GM19025 (cell line): ENCODE measurements at regions not wholly inside any gene's neighbourhood (a gene's known extent, or its start where the extent isn't known, plus 50 kb on each side); places are given as distances from the start of the nearest gene placed in this dataset.

Source experiments
- ATAC-seq: cut with Tn5 transposase; IDR thresholded peaks from one replicate; pipeline ENCODE4 v1.9.1; 2021; ENCODE audit warnings: mild to moderate bottlenecking, low read depth, moderate library complexity; ENCODE audit not compliant: unreplicated experiment

DNA sequence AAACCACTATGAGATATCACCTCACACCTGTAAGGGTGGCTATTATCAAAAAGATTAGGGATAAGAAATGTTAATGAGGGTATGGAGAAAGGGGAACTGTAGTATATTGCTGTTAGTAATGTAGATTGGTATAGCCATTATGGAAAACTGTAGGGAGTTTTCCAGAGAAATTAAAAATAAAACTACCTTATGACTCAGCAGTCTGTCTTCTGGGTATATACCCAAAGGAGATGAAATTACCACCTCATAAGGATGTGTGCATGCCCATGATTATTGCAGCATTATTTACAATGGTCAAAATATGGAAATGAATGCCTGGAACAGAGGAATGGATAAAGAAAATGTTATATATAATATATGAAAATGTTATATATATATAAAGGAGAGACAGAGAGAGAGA lies 303.8 kb downstream of the METTL15 start:
- ATAC-seq: no peak

DNA sequence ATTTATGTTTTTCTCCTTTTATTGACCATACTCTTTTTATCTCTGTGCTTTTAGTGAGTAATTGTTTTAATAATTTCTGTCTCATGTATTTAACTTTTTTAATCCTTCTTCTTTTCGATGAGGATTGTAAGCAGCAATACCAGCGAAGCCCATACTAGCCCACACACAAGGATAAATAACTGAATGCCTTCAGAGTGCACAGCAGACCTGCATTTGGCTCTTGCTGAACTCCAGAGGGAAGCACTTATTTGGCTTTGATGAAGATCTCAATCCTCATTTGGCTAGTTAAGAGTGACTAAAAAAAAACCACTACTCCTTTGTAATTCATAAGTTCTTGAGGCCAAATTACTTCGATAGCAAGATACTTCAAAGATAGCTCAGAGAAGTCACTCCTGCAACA lies 293.3 kb downstream of the METTL15 start:
- no peak for ATAC-seq

DNA sequence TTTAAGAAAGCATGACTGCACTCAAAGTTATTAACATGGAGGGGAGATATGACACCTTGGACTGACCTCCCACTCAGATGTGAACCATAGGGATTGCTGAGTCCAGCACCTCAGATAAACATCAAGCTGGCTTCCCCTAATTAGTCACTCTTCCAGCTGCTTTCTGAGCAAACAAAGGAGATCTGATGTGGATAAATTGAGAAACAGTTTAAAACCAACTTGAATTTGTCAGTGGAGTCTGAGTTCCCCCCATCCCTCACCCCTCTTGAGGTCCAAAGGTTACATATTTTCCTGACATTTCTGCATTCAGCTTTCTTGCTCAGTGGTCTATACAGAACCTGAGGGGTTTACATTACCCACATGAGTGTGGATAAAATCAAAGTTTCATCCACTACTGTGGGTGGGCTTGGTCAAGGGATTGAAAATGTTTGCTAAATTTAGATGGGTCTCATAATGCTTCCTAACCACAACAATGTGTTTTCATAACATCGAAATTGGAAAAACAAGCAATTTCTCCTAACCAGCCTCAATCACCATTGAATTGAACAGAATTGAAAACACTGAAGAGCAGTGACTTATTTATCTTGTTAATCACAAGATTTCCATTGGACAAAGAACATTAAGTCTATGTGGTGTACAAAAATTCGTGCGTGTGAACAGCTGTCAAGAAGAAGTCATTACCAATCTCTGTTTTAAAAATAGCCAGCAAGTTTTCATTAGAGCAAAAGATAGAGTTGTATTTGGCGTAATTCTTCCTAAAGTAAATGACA lies 292.3 kb downstream of the METTL15 start:
- ATAC-seq: no peak

DNA sequence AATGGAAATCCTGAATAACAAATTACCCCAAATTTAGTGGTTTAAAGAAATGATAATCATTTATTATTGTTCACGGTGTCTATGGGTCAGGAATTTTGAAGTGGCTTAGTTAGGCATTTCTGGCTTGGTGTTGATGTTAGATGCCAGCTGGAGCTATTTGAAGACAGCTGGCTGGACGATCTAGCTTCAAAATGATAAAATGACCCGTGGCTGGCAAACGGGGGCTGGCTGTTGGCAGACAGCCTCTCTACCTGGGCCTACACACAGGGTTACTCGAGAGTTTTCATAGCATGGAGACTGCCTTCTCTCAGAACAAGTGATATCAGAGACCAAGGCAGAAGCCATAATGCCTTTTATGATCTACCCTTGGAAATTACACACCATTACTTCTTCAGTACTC lies 285.2 kb downstream of the METTL15 start:
- ATAC-seq: no peak

DNA sequence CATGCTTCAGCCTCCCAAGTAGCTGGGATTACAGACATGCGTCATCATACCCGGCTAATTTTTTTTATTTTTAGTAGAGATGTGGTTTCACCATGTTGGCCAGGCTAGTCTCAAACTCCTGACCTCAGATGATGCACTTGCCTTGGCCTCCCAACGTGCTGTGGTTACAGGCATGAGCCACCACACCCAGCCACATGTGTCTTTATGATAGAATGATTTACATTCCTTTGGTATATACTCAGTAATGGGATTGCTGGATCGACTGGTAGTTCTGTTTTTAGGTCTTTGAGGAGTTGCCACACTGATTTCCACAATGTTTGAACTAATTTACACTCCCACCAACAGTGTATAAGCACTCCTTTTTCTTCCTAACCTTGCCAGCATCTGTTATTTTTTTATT lies 276.2 kb downstream of the METTL15 start:
- ATAC-seq: no peak

DNA sequence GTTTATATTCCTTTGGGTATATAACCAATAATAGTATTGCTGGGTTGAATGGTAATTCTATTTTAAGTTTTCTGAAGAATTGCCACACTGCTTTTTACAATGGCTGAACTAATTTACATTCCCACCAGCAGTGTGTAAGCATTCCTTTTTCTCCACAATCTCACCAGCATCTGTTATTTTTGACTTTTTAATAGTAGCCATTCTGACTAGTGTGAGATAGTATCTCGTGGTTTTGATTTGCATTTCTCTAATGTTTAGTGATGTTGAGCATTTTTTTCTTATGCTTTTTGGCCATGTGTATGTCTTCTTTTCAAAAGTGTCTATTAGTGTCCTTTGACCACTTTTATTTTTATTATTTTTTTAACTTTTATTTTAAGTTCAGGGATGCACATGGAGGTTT lies 275.3 kb downstream of the METTL15 start:
- ATAC-seq: no peak
